ENCODE measurements at regions not wholly inside any gene's neighbourhood (a gene's known extent, or its start where the extent isn't known, plus 50 kb on each side); places are given as distances from the start of the nearest gene placed in this dataset.

DNA sequence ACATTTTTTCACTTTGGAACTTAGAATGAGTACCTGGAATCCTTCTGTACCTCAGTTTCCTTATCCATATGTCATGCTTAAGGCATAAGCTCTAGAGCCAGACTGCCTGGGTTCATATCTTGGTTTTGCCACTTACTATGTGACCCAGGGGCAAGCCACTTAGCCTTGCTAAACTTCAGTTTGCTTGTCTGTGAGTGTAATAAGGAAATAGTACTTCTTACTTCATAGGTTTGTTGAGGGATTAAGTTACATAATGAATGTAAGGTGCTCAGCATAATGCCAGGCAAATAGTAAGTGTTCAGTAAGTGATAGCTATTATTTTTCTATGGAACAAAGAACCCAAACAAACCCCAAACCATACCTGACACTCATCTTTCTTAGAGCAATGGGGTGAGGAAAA lies 225.1 kb downstream of the BCAT1 start:
- no peak for DNase-seq (ENCODE audit: low spot score)

DNA sequence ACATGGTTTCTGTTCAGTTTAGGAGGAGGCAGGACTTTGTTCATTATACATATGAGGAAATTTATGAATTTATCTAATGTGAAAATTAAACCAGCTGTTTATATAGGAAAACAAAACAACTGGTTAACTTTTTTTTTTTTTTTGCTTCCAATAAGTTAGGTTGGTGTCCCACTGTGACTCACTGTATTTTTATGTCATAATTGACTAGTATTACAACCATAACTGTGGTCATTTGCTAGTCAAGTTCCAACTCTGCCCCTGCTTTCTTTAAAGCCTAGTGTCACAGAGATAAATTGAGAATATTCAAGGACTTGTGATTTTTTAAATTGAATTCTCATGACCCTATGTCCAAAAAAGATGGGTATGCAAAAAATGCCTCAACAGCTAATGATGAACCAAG lies 227.7 kb downstream of the BCAT1 start:
- no peak for DNase-seq (ENCODE audit: low spot score)

DNA sequence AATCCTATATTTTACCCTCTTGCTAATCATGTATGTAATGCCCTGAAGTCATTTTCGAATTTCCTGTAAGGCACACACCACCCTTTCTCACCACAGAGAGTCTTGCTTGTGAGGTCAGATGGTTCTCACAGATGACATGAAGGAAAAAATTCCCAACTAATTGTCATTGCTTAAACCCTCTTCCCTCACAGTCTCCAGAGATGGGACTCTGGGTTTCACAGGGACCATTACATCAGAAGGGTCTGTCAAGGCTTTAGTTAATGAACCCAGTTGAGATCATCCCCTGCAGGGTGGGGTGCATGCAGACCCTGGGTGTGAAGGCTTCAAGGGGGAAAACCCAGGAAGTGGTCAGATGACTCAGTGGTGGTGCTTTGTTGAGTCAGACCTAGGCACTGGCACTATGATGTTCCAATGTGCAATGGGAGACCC lies 229.6 kb downstream of the BCAT1 start:
- peak; percentile 86 for DNase-seq (ENCODE audit: low spot score)

DNA sequence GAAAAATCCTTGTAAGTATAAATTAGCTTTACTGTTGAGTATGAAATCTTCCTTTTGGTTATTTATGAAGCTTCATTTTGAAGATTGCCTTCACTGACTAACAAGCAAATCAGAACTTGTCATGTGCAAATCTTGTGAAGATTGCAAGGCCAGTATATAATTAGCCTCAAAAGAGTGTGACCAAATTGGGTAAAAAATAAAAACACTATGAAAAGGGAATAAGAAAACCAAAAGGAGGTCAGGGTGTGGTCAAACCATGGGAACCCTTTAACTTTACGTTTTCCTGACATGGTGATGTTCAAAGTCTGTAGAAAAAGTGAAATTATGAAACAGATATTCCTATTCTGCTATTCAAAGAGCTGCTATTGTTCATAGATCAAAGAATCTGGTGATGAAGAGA lies 230.3 kb downstream of the BCAT1 start:
- no peak for DNase-seq (ENCODE audit: low spot score)

DNA sequence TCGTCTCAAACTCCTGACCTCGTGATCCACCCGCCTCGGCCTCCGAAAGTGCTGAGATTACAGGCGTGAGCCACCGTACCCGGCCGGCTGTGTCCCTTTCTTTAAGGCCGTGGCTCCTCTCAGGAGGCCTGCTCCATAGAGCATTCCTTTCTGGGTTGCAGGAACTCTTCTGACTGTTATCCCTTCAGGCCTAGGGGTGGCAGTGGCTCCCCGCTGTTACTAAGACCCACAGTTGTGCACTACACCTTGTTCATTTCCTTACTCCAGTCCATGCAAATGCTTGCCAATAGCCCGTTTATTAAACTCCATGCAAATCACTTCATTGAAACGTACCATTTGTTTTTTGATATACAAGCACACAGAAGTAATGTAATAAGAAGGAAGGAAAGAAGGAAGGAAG lies 234.7 kb downstream of the BCAT1 start:
- DNase-seq (ENCODE audit: low spot score), result no peak

DNA sequence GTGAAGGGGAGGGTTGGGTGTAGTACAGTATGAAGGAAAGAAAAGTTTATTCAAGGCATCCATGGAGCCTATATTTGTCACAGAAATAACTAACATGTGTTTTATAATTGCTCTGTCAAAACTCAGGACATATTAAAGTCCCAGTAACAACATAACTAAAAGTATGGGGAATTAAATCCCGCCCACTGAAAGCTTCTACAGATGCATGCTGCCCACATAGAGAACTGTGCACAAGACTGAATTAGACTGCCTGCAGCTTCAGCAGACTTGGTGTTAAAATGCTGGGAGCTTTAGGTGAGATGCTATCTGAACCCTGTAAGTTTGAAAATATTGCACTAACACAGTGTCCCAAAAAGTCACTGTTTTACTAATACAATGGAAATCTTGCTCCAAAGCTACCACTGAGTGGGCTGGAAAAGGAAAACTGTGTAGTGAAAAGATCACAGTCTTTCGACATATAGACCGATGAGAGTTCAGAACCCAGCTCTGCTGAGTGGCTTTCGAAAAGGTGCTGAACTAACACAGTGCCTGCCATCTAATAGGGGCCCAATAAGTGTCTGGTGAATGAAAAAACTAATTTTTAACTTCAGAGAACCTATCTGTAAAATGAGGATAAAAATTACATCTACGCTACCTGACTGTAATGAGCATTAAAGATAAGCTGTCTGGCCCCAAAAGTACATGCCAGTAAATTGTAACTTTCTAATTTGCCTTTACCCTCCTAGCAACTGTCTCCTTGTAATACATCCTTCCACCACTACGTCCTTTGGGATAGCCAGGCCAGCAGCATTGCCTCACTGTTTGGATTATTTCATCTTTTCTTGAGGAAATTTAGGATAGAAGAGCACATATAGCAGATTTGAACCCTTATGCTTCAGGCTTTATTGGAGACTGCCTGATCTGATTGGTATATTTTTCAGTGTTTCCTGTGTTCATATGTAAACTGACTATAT lies 237.6 kb downstream of the BCAT1 start:
- DNase-seq (ENCODE audit: low spot score), result no peak

DNA sequence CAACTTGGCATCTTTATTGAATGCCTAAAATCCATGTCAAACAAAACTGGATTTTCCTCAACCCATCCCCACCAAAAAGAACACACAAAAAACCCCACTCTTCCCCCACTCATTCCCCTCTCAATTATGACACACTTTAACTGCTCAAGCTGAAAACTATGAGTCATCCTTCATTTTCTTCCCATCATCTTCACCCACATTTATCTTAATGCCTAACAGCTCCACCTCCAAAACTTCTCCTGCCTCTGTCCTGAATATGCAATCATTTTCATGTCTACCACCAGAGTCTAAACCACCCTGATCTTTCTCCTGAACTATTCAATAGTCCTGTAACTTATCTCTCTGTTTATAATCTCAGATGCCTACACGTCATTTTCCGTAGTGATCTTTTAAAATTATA lies 239.7 kb downstream of the BCAT1 start:
- peak; percentile 67 for DNase-seq (ENCODE audit: low spot score)

DNA sequence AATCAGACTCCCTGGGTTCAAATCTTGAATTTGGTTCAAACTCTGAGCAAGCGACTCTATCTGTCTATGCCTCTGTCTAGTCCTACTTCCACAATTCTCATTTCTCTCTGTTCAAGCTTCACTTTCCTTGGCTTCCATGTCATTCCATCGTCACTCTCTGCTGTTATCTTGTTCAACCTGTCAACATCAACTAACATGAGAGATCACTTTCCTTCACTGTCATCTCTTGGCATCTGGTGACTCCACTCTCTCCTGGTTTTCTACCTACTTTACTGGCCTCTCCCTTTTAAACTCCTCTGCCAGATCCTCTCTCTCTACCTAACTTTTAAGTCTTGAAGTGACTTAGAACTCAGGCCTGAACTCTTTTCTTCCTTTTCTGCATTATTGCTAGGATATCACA lies 240.2 kb downstream of the BCAT1 start:
- no peak for DNase-seq (ENCODE audit: low spot score)

DNA sequence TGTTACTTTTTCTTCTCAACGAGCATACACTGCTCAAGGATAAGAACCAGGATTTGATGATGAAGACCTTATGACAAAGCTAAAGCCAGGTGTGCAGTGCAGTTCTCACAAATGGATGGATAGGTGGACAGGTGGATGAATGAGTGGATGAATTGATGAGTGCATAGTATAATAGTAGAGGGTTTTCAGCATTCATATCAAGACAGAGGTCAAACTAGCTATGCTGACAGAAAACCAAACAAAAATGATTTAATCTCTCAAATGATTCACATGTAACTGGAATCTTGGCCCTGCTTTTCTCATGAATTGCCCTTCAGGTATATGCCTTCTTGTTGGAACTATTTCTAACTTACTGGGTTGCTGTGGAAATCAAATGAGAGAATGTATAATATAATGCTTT lies 240.9 kb downstream of the BCAT1 start:
- peak; percentile 64 for DNase-seq (ENCODE audit: low spot score)

DNA sequence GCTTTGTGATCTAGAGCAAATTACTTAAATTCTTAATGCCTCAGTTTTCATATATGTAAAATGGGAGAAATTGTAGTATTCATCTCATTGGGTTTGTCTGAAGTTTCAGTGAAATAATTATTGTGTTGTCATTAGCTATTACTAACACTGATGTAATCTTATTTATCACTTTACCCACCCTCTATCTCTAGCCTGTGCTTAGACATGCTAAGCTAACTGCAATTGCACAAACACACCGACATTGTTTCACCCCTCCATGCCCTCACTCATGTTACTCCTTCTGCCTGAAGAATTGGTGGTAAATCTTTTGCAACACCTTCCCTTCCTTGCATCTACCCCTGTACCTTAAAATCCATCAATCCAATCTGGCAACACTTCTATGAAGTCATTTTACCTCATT lies 241.6 kb downstream of the BCAT1 start:
- DNase-seq (ENCODE audit: low spot score), result no peak

DNA sequence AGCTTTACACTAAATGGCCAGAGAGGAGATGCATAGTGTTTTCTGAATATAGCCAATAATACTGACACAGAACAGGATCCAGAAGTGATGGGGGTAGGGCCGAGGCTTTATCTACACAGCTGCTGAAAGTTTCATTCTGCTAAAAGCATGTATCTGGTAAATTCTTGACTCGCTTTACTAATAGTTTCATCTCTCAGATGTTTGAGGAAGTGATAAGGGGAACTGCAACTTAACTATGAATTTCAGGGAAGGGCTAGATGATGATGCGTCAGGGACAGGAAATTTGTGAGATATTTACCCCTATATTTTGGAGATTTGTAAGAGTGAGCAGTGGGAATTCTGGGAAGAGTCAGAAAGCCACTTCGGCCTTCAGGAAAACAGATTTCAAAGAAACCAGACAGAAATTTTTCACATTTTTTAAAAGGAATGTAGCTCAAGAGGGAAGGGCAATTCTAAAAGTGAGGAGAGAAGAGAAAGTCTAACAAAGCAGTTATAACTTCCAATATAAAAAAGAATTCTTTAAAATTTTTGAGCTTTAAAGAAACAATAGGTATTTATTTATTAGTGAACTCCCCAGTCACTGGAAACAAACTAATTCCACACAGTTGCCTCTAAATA lies 243.1 kb downstream of the BCAT1 start:
- DNase-seq (ENCODE audit: low spot score), result peak; percentile 47

DNA sequence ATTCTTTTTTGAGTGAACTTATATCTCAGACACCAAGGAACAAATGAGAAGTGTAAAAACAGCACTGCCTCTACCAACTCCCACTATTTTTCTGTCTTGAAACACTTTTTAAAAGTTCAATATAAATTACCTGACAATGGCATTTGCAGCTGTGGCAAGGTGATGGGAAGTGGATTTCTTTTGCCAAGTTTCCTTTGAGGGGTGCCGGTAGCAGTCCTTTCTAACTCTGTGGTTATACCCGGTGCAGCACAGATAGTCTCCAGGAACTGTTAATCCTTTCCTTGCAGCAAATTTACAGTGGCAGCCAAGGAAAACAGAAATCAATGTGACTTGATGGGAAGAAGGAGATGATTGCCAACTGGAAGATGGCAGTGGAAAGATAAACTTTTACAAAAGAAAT lies 243.7 kb downstream of the BCAT1 start:
- no peak for DNase-seq (ENCODE audit: low spot score)

DNA sequence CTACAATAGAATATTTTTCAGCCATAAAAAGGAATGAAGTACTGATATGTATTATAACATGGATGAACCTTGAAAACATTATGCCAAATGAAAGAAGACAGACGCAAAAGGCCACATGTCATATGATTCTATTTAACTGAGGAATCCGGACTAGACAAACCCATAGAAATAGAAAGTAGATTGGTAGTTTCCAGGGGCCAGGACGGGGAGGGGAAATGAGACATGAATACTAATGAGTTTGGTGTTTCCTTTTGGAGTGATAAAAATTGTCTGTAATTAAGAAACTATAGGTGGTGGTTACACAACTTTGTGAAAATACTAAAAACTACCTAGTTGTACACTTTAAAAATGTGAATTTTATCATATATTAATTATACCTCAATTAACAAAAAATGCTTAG lies 247.6 kb downstream of the BCAT1 start:
- DNase-seq (ENCODE audit: low spot score), result no peak

DNA sequence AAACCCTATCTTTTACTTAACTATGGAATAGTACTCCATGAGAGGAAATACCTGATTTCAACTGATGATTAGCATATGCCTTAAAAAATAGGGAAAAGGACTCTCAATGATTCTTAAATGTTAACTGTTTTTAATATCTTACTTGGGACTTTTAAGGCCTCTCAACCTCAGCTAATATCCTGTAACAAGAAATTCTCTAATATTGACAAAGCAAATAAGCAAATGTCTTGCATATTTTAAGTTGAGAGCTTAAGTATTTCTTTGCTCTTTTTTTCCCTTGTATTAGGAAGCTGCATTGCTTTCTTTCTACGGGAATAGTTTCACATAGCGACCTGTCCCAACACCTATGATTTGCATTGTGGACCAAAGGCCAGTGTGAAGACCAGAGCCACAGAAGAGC lies 249.9 kb downstream of the BCAT1 start:
- no peak for DNase-seq (ENCODE audit: low spot score)

DNA sequence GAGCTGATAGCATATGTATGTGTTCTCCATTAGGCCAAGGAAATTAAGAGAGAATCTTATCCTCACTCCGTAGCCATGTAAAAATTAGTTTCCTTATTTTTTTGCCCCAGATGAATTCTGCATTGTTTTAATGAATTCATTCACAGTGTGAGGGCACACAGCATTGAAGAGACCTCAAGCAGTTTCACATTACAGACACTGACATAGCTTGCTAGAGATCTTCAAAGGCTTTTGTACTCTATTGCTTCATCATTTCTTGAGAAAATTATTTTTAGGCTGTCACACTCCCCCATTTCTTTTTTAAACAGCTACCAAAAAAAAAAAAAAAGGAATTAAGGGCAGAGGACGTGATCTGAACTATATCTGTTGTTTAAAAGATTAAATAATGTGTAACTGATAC lies 251.1 kb downstream of the BCAT1 start:
- no peak for DNase-seq (ENCODE audit: low spot score)

DNA sequence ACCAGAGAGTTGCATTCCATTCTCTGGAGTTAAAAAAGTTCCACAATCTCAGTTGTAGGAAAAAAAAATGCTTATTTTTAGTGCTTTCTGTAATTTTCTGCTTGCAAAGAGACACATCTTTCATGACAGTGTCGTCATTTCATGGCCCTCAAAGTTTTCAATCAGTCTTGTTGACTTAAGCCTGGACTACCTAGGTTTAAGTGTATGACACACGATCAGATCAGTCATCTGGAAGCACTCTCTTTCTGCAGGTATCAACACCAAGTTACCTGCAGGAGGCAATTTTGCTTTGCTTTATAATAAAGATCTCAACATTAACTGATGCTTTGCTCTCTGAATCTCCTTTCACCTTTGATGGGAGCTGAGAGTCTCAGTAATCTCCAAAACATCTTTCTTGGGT lies 251.6 kb downstream of the BCAT1 start:
- DNase-seq (ENCODE audit: low spot score), result no peak

DNA sequence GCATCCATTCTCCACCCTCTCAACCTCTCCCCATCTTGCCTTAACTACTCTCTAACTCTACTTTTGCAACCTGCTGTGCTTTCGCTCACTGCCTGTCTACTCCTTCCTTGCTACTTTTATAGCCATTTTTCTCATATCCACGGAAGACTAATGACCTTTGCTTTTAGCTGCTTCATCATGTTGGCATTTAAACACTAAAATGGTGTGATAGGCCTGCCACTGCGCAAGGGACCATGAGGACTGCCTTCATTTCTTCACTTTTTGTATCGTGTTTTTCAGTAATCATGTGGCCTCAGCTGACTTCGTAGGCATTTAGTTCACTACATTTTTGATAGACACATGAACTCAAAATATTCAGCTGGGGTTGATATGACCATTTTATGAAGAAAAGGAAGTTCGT lies 252.1 kb downstream of the BCAT1 start:
- DNase-seq (ENCODE audit: low spot score), result no peak

DNA sequence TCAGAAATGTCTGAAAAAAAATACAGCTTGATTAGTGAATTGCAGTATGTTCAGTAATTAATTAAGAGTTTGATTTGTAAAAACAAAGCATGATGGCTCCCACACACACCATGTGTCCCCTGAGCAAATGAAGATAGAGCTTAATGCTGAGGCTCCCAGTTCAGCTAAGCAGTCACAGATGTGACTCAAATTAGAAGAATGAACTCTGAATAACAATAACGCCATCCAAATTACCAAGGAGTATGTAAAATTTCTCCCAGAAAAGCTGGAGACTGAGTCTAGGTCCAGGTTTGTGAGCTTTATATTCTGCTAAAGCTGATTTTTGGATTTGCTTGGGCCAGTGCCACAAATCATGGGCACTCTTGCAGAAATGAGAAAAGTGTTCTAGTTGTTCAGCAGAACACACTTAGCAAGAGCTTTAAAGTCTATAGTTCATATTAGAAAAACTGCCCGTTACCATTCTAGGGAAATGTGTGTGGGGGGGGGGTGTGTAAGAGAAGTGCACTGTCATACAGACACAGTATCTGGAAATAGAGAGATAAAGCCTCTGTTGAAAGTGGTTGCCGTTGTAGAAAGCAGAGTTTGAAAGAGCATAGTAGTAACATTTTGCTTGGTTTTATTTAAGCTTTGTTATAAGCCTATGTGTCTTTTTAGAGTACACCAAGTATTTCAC lies 253.1 kb downstream of the BCAT1 start:
- no peak for DNase-seq (ENCODE audit: low spot score)

DNA sequence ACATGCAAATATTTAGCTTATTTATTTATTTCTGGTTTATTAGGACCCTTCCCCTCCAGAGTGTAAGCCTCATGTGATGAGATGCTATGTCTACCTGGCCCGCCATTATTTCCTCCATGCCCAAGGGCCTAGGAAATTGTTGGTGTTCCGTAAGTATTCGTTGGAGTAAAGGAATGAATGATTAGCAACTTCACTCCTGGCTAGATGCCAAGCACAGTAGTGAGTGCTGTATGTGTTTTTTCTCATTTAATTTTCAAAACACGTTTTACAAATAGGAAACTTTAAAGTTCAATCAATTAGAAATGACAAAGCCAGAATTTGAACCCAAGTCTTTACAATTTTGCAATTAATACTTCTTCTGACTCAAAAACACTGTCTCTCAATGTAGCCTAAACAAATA lies 253.8 kb downstream of the BCAT1 start:
- DNase-seq (ENCODE audit: low spot score), result no peak

DNA sequence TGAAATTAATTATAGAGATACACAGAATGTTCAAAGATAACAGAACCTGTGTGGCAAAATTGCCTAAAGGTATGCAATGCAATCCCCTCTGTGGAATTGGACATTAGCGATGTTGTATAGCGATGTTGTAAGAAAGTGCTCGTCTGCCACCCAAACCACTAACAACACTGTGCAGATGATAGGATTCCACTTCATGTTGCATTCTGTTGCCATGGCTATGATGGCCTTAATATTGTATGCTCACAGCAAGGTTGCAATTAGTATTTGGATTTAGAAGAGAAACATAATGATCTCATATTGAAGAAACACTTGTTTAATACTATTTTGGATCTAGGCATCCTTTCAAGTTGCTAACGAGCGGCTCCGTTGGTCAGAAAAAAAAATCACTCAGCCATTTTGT lies 260.3 kb downstream of the BCAT1 start:
- DNase-seq (ENCODE audit: low spot score), result no peak

DNA sequence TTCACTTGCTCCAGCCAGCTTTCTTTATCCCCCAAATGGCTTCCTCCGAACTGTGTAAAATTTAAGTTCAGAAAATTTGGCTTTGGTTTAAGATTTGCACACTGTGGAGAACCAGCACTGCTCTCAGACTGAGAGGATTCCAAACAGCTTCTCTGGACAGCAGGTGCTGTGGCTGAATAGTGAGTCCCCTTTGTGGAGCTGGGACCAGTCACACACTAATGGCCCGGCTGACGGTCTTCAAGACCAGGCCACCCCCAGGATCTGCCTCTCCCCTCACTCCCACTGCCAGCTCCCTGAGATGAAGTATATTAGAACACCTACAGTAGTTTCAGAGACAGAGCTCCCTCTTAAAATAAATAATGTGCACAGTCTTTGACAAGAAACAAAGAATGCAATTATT lies 267.3 kb downstream of the BCAT1 start:
- DNase-seq (ENCODE audit: low spot score), result no peak

DNA sequence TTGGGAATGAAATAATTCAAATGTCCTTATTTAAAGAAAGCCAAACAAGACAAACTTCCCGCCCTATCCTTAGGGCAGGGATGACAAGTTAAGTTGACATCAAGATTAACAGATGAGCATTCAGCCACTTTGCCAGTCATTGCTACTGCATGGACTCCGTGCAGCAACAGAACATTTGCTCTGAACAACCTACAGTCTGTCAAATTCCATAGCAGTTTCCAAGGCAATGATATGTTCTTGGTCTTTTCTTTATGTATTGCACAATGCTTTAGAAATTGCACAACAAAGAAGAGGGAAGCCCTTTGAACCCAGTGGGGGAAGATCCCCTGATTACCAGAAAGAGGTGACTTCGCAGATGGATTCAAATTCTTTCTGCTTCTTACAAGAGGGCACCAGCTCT lies 269.8 kb downstream of the BCAT1 start:
- DNase-seq (ENCODE audit: low spot score), result no peak

DNA sequence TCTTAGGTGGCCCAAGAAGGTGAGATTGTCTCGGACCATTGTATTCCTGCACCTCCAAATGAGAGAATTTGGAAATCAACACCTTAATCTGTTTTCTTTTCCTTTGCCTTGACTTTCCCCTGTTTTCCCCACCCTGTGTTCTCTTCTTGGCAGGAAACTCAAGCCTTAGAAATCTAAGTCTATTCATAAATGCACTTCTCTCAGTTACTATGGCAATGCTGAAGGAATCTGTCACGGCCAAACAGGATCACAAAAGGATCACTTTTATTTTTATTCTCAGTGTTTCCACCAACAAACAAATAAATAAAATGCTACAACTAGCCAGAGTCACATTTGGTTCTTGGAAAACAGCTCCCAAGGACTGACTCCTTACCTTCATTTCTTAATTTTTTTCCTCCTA lies 270.5 kb downstream of the BCAT1 start:
- no peak for DNase-seq (ENCODE audit: low spot score)

Data from activated CD4-positive, alpha-beta T cell treated with anti-CD3 and anti-CD28 coated beads, Interleukin-2, Interleukin-4, amounts not matched to agents 100 ng/mL and 50 ng/mL, durations not matched to agents 16 hours and 8 hours (primary cell).